Trophoblast cell (in vitro differentiated cells and primary cell): ENCODE measurements at regions not wholly inside any gene's neighbourhood (a gene's known extent, or its start where the extent isn't known, plus 50 kb on each side); places are given as distances from the start of the nearest gene placed in this dataset.
"Not testable (repeated sequence)": the region's sequence is repeated elsewhere in the genome, so short reads cannot be mapped to it uniquely, and the experiment has no call there.

Experiments
- DNase-seq, 2 donors: peaks; one replicate each; pipeline ENCODE4 v3.0.0-alpha.2; 2016
- H2AFZ ChIP-seq: 2 replicates; pipeline ENCODE4 v1.6.1; 2013; ENCODE audit warnings: low read length, moderate library complexity, mild to moderate bottlenecking; ENCODE audit not compliant: insufficient read depth, poor library complexity
- H2AK5ac ChIP-seq: 2 replicates; pipeline ENCODE4 v1.6.1; 2013; ENCODE audit warnings: mild to moderate bottlenecking, low read length
- H2BK120ac ChIP-seq: 2 replicates; pipeline ENCODE4 v1.6.1; 2013; ENCODE audit warnings: low read length, mild to moderate bottlenecking, moderate library complexity; ENCODE audit not compliant: insufficient read depth, poor library complexity
- H2BK12ac ChIP-seq: 2 replicates; pipeline ENCODE4 v1.6.1; 2013; ENCODE audit warnings: mild to moderate bottlenecking, low read length, moderate library complexity
- H2BK5ac ChIP-seq: 2 replicates; pipeline ENCODE4 v1.6.1; 2013; ENCODE audit warnings: low read length, low read depth, moderate library complexity, mild to moderate bottlenecking; ENCODE audit not compliant: poor library complexity
- H3K14ac ChIP-seq: 2 replicates; pipeline ENCODE4 v1.6.1; 2013; ENCODE audit warnings: mild to moderate bottlenecking, low read length
- H3K18ac ChIP-seq: 2 replicates; pipeline ENCODE4 v1.6.1; 2013; ENCODE audit warnings: mild to moderate bottlenecking, low read length
- H3K23ac ChIP-seq: 2 replicates; pipeline ENCODE4 v1.6.1; 2013; ENCODE audit warnings: low read length
- H3K27ac ChIP-seq: 2 replicates; pipeline ENCODE4 v1.5.1; 2013; ENCODE audit warnings: low read depth, mild to moderate bottlenecking, inconsistent platforms, low read length, moderate library complexity
- H3K27me3 ChIP-seq: 2 replicates; pipeline ENCODE4 v1.6.1; 2013; ENCODE audit warnings: inconsistent platforms, mild to moderate bottlenecking, low read length, moderate library complexity; ENCODE audit not compliant: insufficient read depth
- H3K36me3 ChIP-seq, 2 experiments: 1 replicate in 1 of 2; 2 replicates in 1 of 2; pipeline ENCODE4 v1.6.1; 2013; ENCODE audit warnings: low read length in 2 of 2, mild to moderate bottlenecking in 2 of 2, moderate library complexity in 1 of 2; ENCODE audit not compliant: insufficient read depth in 2 of 2, control insufficient read depth in 1 of 2
- H3K4ac ChIP-seq: 2 replicates; pipeline ENCODE4 v1.6.1; 2013; ENCODE audit warnings: low read depth, mild to moderate bottlenecking, low read length, moderate library complexity
- H3K4me1 ChIP-seq, 2 experiments: 1 replicate in 1 of 2; 2 replicates in 1 of 2; pipeline ENCODE4 v1.6.1; 2013; ENCODE audit warnings: low read length in 2 of 2, mild to moderate bottlenecking in 2 of 2, moderate library complexity in 1 of 2; ENCODE audit not compliant: insufficient read depth in 2 of 2, control insufficient read depth in 1 of 2
- H3K4me2 ChIP-seq: 2 replicates; pipeline ENCODE4 v1.6.1; 2013; ENCODE audit warnings: inconsistent platforms, mild to moderate bottlenecking, low read length, moderate library complexity
- H3K4me3 ChIP-seq: 2 replicates; pipeline ENCODE4 v1.5.1; 2013; ENCODE audit warnings: mild to moderate bottlenecking, low read depth, low read length, inconsistent platforms
- H3K79me1 ChIP-seq: one replicate; pipeline ENCODE4 v1.6.1; 2013; ENCODE audit warnings: low read length
- H3K79me2 ChIP-seq: 2 replicates; pipeline ENCODE4 v1.6.1; 2013; ENCODE audit warnings: low read length, mild to moderate bottlenecking; ENCODE audit not compliant: control insufficient read depth, insufficient read depth, poor library complexity
- H3K9ac ChIP-seq: 2 replicates; pipeline ENCODE4 v1.6.1; 2013; ENCODE audit warnings: mild to moderate bottlenecking, low read length
- H3K9me3 ChIP-seq: 2 replicates; pipeline ENCODE4 v1.6.1; 2013; ENCODE audit warnings: low read depth, mild to moderate bottlenecking, control low read depth, inconsistent platforms, low read length; ENCODE audit not compliant: insufficient read depth
- H4K12ac ChIP-seq: 2 replicates; pipeline ENCODE4 v1.6.1; 2013; ENCODE audit warnings: low read depth, mild to moderate bottlenecking, low read length, moderate library complexity
- H4K8ac ChIP-seq: 2 replicates; pipeline ENCODE4 v1.6.1; 2013; ENCODE audit warnings: low read depth, mild to moderate bottlenecking, low read length, moderate library complexity
- H4K91ac ChIP-seq: one replicate; pipeline ENCODE4 v1.6.1; 2013; ENCODE audit warnings: low read depth, mild to moderate bottlenecking, low read length, moderate library complexity
- WGBS: extraction: QIAGEN DNeasy Blood & Tissue Kit; methylation state at CpG from one replicate; pipeline ENCODE4 v1.1.7; 2013; ENCODE audit warnings: missing lambda C conversion rate; ENCODE audit not compliant: insufficient read length, insufficient coverage; ENCODE audit errors: extremely low coverage; 5-methylcytosine and 5-hydroxymethylcytosine counted together

DNA sequence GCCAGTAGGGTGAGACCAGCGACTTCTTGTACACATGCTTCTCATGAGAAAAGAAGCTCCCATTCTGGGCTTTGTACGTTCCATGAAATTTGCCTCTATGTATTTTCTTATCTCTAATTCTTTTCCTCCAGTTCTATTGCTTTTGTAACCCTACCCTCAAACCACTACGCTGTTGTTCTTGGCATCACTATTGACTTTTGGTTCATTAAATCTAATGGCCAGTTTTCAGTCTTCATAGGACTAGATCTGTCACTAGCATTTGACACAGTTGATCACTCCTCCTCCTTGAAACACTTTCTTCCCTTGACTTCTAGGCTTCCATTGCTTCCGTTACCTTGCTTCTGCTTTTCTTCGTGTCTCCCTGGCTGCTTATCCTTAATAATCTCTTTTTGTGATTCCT, 121.7 kb upstream of the GOLGA6L4 start:
- H3K4me1 ChIP-seq, result no peaks in the 10 kb centered on the region
- no peak overlapping the region for H2AFZ ChIP-seq
- no peak overlapping the region for H3K27ac ChIP-seq
- H3K79me2 ChIP-seq, result no peaks in the 10 kb centered on the region
- H3K9me3 ChIP-seq, result no peaks in the 10 kb centered on the region
- H2BK5ac ChIP-seq, result no peak overlapping the region
- H4K8ac ChIP-seq, result no peak overlapping the region
- no peak overlapping the region for H3K4me3 ChIP-seq
- H3K79me1 ChIP-seq, result no peaks in the 10 kb centered on the region
- no peak overlapping the region for H2AK5ac ChIP-seq
- no peak overlapping the region for H4K91ac ChIP-seq
- H2BK12ac ChIP-seq, result no peak overlapping the region
- no peak overlapping the region for H3K4me2 ChIP-seq
- no peak overlapping the region for H2BK120ac ChIP-seq
- H3K9ac ChIP-seq, result no peak overlapping the region
- H3K27me3 ChIP-seq, result no peaks in the 10 kb centered on the region
- H3K4ac ChIP-seq, result no peak overlapping the region
- no peak overlapping the region for H3K23ac ChIP-seq
- H3K14ac ChIP-seq, result no peak overlapping the region
- WGBS, result no CpG with 5 or more reads among the region's 5 CpGs
- no peak for DNase-seq
- no peaks in the 10 kb centered on the region for H3K36me3 ChIP-seq
- no peak overlapping the region for H3K18ac ChIP-seq
- H4K12ac ChIP-seq, result no peak overlapping the region

DNA sequence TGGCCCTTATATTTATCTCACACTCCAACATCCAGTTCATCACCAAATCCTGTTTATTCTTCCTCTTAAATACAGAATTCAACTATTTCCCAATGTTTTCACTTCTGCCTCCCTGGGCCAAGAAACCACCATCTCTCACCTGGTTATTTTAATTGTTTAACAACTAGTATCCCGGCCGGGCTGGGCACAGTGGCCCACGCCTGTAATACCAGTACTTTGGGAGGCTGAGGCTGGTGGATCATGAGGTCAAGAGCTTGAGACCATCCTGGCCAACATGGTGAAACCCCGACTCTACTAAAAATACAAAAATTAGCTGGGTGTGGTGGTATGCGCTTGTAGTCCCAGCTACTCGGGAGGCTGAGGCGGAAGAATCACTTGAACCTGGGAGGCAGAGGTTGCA, 120.9 kb upstream of the GOLGA6L4 start:
- H3K4me3 ChIP-seq, H3K4me1 ChIP-seq, H3K23ac ChIP-seq, H3K18ac ChIP-seq, H3K27ac ChIP-seq, H2BK12ac ChIP-seq, H3K4ac ChIP-seq, H3K27me3 ChIP-seq, DNase-seq, H2AFZ ChIP-seq, H3K36me3 ChIP-seq, H2BK120ac ChIP-seq, H4K91ac ChIP-seq, H3K14ac ChIP-seq, H3K79me1 ChIP-seq, H2BK5ac ChIP-seq, H3K4me2 ChIP-seq, H4K8ac ChIP-seq, H3K79me2 ChIP-seq, H2AK5ac ChIP-seq, H3K9me3 ChIP-seq, H4K12ac ChIP-seq, H3K9ac ChIP-seq: not testable (repeated sequence)
- no CpG with 5 or more reads among the region's 7 CpGs for WGBS

DNA sequence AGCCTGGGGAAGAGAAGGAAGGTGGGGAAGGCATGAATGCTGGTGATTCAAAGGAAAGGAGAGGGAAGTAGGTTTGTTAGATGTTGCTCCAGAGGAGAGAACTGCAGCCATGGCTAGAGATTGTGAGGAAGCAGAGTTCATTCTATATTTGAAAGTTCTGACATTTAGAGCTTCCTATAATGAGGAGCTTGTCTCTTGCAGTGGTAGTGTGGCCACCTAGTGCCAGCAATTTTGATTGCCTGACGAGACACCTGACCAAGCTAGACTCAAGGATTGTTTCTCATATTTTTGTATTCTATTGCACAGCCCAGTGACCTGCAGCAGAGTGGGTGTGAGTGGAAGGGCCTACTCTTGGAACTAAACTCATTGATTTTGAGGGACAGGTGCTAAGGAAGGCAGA, 116.2 kb upstream of the GOLGA6L4 start:
- not testable (repeated sequence) for DNase-seq, H3K79me2 ChIP-seq, H2BK5ac ChIP-seq, H2AFZ ChIP-seq, H2BK120ac ChIP-seq, H3K14ac ChIP-seq, H3K4me3 ChIP-seq, H3K18ac ChIP-seq, H3K9ac ChIP-seq, H3K79me1 ChIP-seq, H2BK12ac ChIP-seq, H3K27me3 ChIP-seq, H3K4me2 ChIP-seq, H3K4me1 ChIP-seq, H2AK5ac ChIP-seq, H3K36me3 ChIP-seq, H4K91ac ChIP-seq, H3K4ac ChIP-seq, H3K23ac ChIP-seq, H4K12ac ChIP-seq, H3K9me3 ChIP-seq, H4K8ac ChIP-seq, H3K27ac ChIP-seq
- WGBS, result no CpG with 5 or more reads among the region's 1 CpG

DNA sequence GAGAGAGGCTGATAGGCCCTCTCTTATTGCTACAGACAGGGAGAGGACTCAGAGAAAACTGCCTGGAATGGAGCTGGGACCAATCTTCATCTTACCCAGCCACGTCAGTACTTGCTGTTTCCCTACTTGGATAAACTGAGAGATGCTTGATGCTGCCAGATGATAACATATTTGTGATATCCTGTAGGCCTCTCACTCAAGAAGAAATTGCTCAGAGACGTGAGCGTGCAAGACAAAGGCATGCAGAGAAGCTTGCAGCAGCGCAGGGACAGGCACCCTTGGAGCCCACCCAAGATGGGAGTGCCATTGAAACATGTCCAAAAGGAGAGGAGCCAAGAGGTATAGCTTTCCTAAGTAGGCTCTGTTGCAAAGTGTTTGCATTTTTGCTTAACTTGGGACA, 114.7 kb upstream of the GOLGA6L4 start:
- not testable (repeated sequence) for H3K9me3 ChIP-seq, H3K79me1 ChIP-seq, H3K4me3 ChIP-seq, H2AFZ ChIP-seq, H3K4me1 ChIP-seq, H3K9ac ChIP-seq, H2AK5ac ChIP-seq, H4K12ac ChIP-seq, H3K4me2 ChIP-seq, H3K36me3 ChIP-seq, H3K79me2 ChIP-seq, H3K27ac ChIP-seq, H4K8ac ChIP-seq, H2BK5ac ChIP-seq, H3K14ac ChIP-seq, H2BK12ac ChIP-seq, H3K27me3 ChIP-seq, H2BK120ac ChIP-seq, H3K23ac ChIP-seq, H3K4ac ChIP-seq, DNase-seq, H4K91ac ChIP-seq, H3K18ac ChIP-seq
- no CpG with 5 or more reads among the region's 4 CpGs for WGBS
